ENCODE measurements at regions not wholly inside any gene's neighbourhood (a gene's known extent, or its start where the extent isn't known, plus 50 kb on each side); places are given as distances from the start of the nearest gene placed in this dataset.

GRCh38 chr6:165922309-165922794 is 245.3 kb downstream of the TBXT start:
- Histone ChIP-seq H3K27ac (no peak overlapping the region), H3K4me3 (no peak overlapping the region), H3K9me3 (ENCODE audit: low read depth) (no peaks in the 10 kb centered on the region), H3K4me1 (ENCODE audit: low read depth) (no peaks in the 10 kb centered on the region), H3K36me3 (no peaks in the 10 kb centered on the region), H3K27me3 (no peaks in the 10 kb centered on the region)
- TF ChIP-seq CTCF (IDR thresholded peaks at IDR 0.05; ENCODE audit: low read depth, low read length), result no peak
- peak in 1 of 2 donors; percentile 61 for DNase-seq (ENCODE audit: low read depth in 1 of 2, low spot score in 1 of 2)

GRCh38 chr6:165920896-165921671 is 246.6 kb downstream of the TBXT start:
- H3K27me3 ChIP-seq, result peaks cover 2% of the 10 kb centered on the region
- H3K4me1 ChIP-seq (ENCODE audit: low read depth), result no peaks in the 10 kb centered on the region
- H3K36me3 ChIP-seq, result no peaks in the 10 kb centered on the region
- DNase-seq (ENCODE audit: low read depth in 1 of 2, low spot score in 1 of 2), result peak in 1 of 2 donors; percentile 16
- no peak for TF ChIP-seq CTCF (IDR thresholded peaks at IDR 0.05; ENCODE audit: low read depth, low read length)
- no peak overlapping the region for H3K4me3 ChIP-seq
- no peaks in the 10 kb centered on the region for H3K9me3 ChIP-seq (ENCODE audit: low read depth)
- H3K27ac ChIP-seq, result no peak overlapping the region

GRCh38 chr6:165917576-165917975 is 250.1 kb downstream of the TBXT start:
- H3K9me3 ChIP-seq (ENCODE audit: low read depth), result no peaks in the 10 kb centered on the region
- H3K27me3 ChIP-seq, result peaks cover 8% of the 10 kb centered on the region
- no peaks in the 10 kb centered on the region for H3K4me1 ChIP-seq (ENCODE audit: low read depth)
- H3K4me3 ChIP-seq, result no peak overlapping the region
- H3K36me3 ChIP-seq, result no peaks in the 10 kb centered on the region
- no peak for DNase-seq (ENCODE audit: low read depth in 1 of 2, low spot score in 1 of 2)
- TF ChIP-seq CTCF (IDR thresholded peaks at IDR 0.05; ENCODE audit: low read depth, low read length), result no peak
- no peak overlapping the region for H3K27ac ChIP-seq

GRCh38 chr6:165915022-165915770 is 252.2 kb upstream of the PDE10A start:
- DNase-seq (ENCODE audit: low read depth in 1 of 2, low spot score in 1 of 2), result no peak

More at GRCh38 chr6:165915022-165915770, 252.2 kb upstream of the PDE10A start:
- TF ChIP-seq CTCF (IDR thresholded peaks at IDR 0.05; ENCODE audit: low read depth, low read length), result no peak
- Histone ChIP-seq H3K27me3 (peaks cover 8% of the 10 kb centered on the region), H3K27ac (no peak overlapping the region), H3K4me1 (ENCODE audit: low read depth) (no peaks in the 10 kb centered on the region), H3K9me3 (ENCODE audit: low read depth) (no peaks in the 10 kb centered on the region), H3K36me3 (no peaks in the 10 kb centered on the region), H3K4me3 (no peak overlapping the region)
